ENCODE measurements at regions not wholly inside any gene's neighbourhood (a gene's known extent, or its start where the extent isn't known, plus 50 kb on each side); places are given as distances from the start of the nearest gene placed in this dataset.
"Not testable (repeated sequence)": the region's sequence is repeated elsewhere in the genome, so short reads cannot be mapped to it uniquely, and the experiment has no call there.

- H3K27ac ChIP-seq = no peak overlapping the region
- no peak overlapping the region for H3K4me3 ChIP-seq
- H3K27me3 ChIP-seq = no peaks in the 10 kb centered on the region
- H3K4me1 ChIP-seq = no peaks in the 10 kb centered on the region
- DNase-seq = no peak
- peaks cover 0 to 6% (median 0%) of the 10 kb centered on the region in 12 donors for H3K9me3 ChIP-seq
- no peaks in the 10 kb centered on the region for H3K36me3 ChIP-seq
- ATAC-seq = no peak
- intact Hi-C loops (cut with DNase I) = no loop called here
- TF ChIP-seq CTCF (IDR thresholded peaks at IDR 0.05) (no peak), POLR2A (IDR thresholded peaks at IDR 0.05) (no peak)
Observed at GRCh38 chr4:103982454-103982853, 262.7 kb upstream of the TACR3 start.

GRCh38 chr4:103948244-103949018 lies 228.6 kb upstream of the TACR3 start:
- no peak for ATAC-seq
- H3K27ac ChIP-seq = no peak overlapping the region
- no peak overlapping the region for H3K4me3 ChIP-seq
- intact Hi-C loops (cut with DNase I) = no loop called here
- H3K4me1 ChIP-seq = no peaks in the 10 kb centered on the region
- TF ChIP-seq POLR2A (IDR thresholded peaks at IDR 0.05) (no peak), CTCF (IDR thresholded peaks at IDR 0.05) (no peak)
- H3K9me3 ChIP-seq = peaks cover 0 to 9% (median 0%) of the 10 kb centered on the region in 12 donors
- H3K36me3 ChIP-seq = no peaks in the 10 kb centered on the region
- no peak for DNase-seq
- no peaks in the 10 kb centered on the region for H3K27me3 ChIP-seq
- WGBS, 4 donors = 27 to 52% (median 42%) methylated on average over 3 of the region's 3 CpGs

- TF ChIP-seq POLR2A (IDR thresholded peaks at IDR 0.05) (no peak), CTCF (IDR thresholded peaks at IDR 0.05) (no peak)
- ATAC-seq = no peak
- intact Hi-C loops (cut with DNase I) = no loop called here
Observed at GRCh38 chr4:103947617-103948016, 227.8 kb upstream of the TACR3 start.

GRCh38 chr4:103946621-103947268 lies 227.0 kb upstream of the TACR3 start:
- H3K4me3 ChIP-seq; H3K36me3 ChIP-seq; H3K4me1 ChIP-seq; H3K27ac ChIP-seq; H3K27me3 ChIP-seq; H3K9me3 ChIP-seq; ATAC-seq; intact Hi-C loops (cut with DNase I); DNase-seq: not testable (repeated sequence)
- WGBS, 4 donors = 42 to 51% (median 44%) methylated on average over 3 of the region's 3 CpGs

More at GRCh38 chr4:103947617-103948016, 227.8 kb upstream of the TACR3 start:
- no peaks in the 10 kb centered on the region for H3K27me3 ChIP-seq
- no peaks in the 10 kb centered on the region for H3K36me3 ChIP-seq
- H3K4me1 ChIP-seq = no peaks in the 10 kb centered on the region
- DNase-seq = no peak
- no peak overlapping the region for H3K27ac ChIP-seq
- WGBS, 4 donors = 53 to 65% (median 58%) methylated on average over 1 of the region's 1 CpG
- no peak overlapping the region for H3K4me3 ChIP-seq
- H3K9me3 ChIP-seq = peaks cover 0 to 9% (median 0%) of the 10 kb centered on the region in 12 donors
